CD4-positive, alpha-beta T cell treated with Interleukin-4 for 1 hour (primary cell): ENCODE measurements at regions not wholly inside any gene's neighbourhood (a gene's known extent, or its start where the extent isn't known, plus 50 kb on each side); places are given as distances from the start of the nearest gene placed in this dataset.

Source experiments
- DNase-seq, 2 donors: peaks; one replicate each; pipeline ENCODE4 v3.0.0-alpha.2; 2020 to 2022

GRCh38 chr12:39240587-39240986 lies 202.3 kb downstream of the KIF21A start:
- no peak for DNase-seq

GRCh38 chr12:39239490-39240486 lies 203.1 kb downstream of the KIF21A start:
- no peak for DNase-seq

- DNase-seq = no peak
Observed at GRCh38 chr12:39237004-39237403, 205.9 kb downstream of the KIF21A start.

- DNase-seq = no peak
Observed at GRCh38 chr12:39235990-39236767, 206.7 kb downstream of the KIF21A start.

- no peak for DNase-seq
Observed at GRCh38 chr12:39230086-39230485, 212.8 kb downstream of the KIF21A start.

GRCh38 chr12:39227218-39227617 lies 215.7 kb downstream of the KIF21A start:
- no peak for DNase-seq

GRCh38 chr12:39224971-39225370 lies 217.9 kb downstream of the KIF21A start:
- DNase-seq = no peak

GRCh38 chr12:39205969-39206368 lies 237.0 kb downstream of the KIF21A start:
- no peak for DNase-seq

- no peak for DNase-seq
Observed at GRCh38 chr12:39199351-39199750, 243.6 kb downstream of the KIF21A start.

GRCh38 chr12:39188689-39189088 lies 254.2 kb downstream of the KIF21A start:
- no peak for DNase-seq

GRCh38 chr12:39186744-39187143 lies 256.2 kb downstream of the KIF21A start:
- no peak for DNase-seq

GRCh38 chr12:39178837-39179236 lies 264.1 kb downstream of the KIF21A start:
- DNase-seq = no peak

- DNase-seq = no peak
Observed at GRCh38 chr12:39176356-39176755, 266.6 kb downstream of the KIF21A start.

GRCh38 chr12:39173726-39174125 lies 268.3 kb upstream of the CPNE8 start:
- DNase-seq = no peak

- no peak for DNase-seq
Observed at GRCh38 chr12:39165338-39165737, 259.9 kb upstream of the CPNE8 start.

GRCh38 chr12:39161465-39162085 lies 256.2 kb upstream of the CPNE8 start:
- no peak for DNase-seq

- no peak for DNase-seq
Observed at GRCh38 chr12:39157696-39158342, 252.4 kb upstream of the CPNE8 start.

GRCh38 chr12:39145175-39145999 lies 240.0 kb upstream of the CPNE8 start:
- DNase-seq = no peak

GRCh38 chr12:39144613-39145061 lies 239.2 kb upstream of the CPNE8 start:
- no peak for DNase-seq

- no peak for DNase-seq
Observed at GRCh38 chr12:39138268-39138667, 232.9 kb upstream of the CPNE8 start.

- DNase-seq = no peak
Observed at GRCh38 chr12:39127401-39127800, 222.0 kb upstream of the CPNE8 start.

GRCh38 chr12:39125566-39125965 lies 220.2 kb upstream of the CPNE8 start:
- DNase-seq = no peak
